ENCODE measurements at regions not wholly inside any gene's neighbourhood (a gene's known extent, or its start where the extent isn't known, plus 50 kb on each side); places are given as distances from the start of the nearest gene placed in this dataset.
A peak's percentile ranks its signal among the peaks of the same experiment; 100 is the strongest.
"Not testable (repeated sequence)": the region's sequence is repeated elsewhere in the genome, so short reads cannot be mapped to it uniquely, and the experiment has no call there.

DNA sequence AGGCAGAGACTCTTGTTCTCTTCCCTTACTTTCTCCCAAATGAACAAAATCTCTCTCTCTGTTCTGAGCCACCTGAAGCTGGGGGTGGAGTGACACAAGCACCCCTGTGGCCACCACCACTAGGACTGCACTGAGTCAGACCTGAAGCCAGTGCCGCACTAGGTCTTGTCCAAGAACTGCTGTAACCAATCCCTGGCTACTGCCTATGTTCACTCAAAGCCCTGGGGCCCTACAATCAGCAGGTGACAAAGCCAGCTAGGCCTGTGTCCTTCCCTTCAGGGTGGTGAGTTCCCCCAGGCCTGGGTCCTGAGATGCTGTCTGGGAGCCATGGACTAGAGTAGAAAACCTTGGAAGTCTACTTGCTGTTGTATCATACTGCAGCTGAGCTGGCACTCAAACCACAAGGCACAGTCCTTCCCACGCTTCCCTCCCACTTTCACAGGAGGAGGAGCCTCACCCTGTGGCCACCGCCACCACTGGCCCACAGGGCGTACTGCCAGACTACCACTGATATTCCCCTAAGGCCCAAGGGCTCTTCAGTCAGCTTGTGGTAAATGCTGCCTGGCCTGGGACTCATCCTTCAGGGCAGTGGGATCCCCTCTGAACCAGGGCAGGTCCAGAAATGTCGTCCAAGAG lies 119.1 kb downstream of the RTL9 start:
- H3K4me1 ChIP-seq (ENCODE audit: control insufficient read depth, insufficient read depth, low read length), result no peaks in the 10 kb centered on the region
- no peak overlapping the region for H3K4me3 ChIP-seq (ENCODE audit: low read depth, low read length)
- H3K27me3 ChIP-seq (ENCODE audit: control insufficient read depth, insufficient read depth, low read length), result no peaks in the 10 kb centered on the region
- H3K9ac ChIP-seq (ENCODE audit: low read depth, low read length), result no peak overlapping the region
- H3K9me3 ChIP-seq (ENCODE audit: control insufficient read depth, insufficient read depth, low read length), result no peaks in the 10 kb centered on the region
- H3K36me3 ChIP-seq (ENCODE audit: control insufficient read depth, insufficient read depth, low read length), result no peaks in the 10 kb centered on the region

DNA sequence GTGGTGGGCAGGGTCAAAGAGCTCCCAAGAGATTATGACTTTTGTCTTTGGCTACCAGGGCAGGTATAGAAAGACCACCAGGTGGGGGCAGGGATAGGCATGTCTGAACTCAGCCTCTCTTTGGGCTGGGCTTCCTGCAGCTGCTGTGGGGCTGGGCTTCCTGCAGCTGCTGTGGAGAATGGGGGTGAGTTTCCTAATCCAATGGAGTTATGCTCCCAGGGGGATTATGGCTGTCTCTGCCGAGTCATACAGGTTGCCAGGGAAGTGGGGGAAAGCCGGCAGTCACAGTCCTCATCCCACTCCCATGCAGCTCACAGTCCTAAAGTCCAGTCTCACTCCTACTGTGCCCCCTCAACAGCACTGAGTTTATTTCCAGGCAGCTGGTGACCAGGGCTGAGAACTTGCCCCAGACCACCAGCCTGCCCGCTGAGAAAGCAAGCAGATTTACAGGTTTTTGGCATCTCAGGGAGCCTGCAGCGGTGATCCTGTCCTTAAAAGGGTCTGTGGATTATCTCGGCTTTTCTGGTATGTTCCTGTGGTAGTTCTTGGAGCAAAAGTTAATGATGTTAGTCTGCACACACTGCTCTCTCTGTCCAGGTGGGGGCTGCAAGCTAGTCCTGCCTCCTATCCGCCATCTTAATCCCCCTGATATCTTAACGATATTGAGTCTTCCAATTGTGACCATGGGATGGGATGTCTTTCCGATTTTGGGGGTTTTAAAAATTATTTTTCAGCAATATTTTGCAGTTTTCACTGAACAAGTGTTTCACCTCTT lies 133.4 kb downstream of the RTL9 start:
- Histone ChIP-seq H3K9me3 (ENCODE audit: control insufficient read depth, insufficient read depth, low read length) (no peaks in the 10 kb centered on the region), H3K27me3 (ENCODE audit: control insufficient read depth, insufficient read depth, low read length) (no peaks in the 10 kb centered on the region), H3K4me3 (ENCODE audit: low read depth, low read length) (no peak overlapping the region), H3K36me3 (ENCODE audit: control insufficient read depth, insufficient read depth, low read length) (no peaks in the 10 kb centered on the region), H3K9ac (ENCODE audit: low read depth, low read length) (peak overlapping the region; percentile 10), H3K4me1 (ENCODE audit: control insufficient read depth, insufficient read depth, low read length) (no peaks in the 10 kb centered on the region)

GRCh38 chrX:110504947-110505346 lies 146.3 kb downstream of the RTL9 start:
- peaks cover 8% of the 10 kb centered on the region for H3K4me1 ChIP-seq (ENCODE audit: control insufficient read depth, insufficient read depth, low read length)
- no peaks in the 10 kb centered on the region for H3K27me3 ChIP-seq (ENCODE audit: control insufficient read depth, insufficient read depth, low read length)
- no peak overlapping the region for H3K9ac ChIP-seq (ENCODE audit: low read depth, low read length)
- no peaks in the 10 kb centered on the region for H3K36me3 ChIP-seq (ENCODE audit: control insufficient read depth, insufficient read depth, low read length)
- H3K9me3 ChIP-seq (ENCODE audit: control insufficient read depth, insufficient read depth, low read length), result no peaks in the 10 kb centered on the region
- H3K4me3 ChIP-seq (ENCODE audit: low read depth, low read length), result no peak overlapping the region

DNA sequence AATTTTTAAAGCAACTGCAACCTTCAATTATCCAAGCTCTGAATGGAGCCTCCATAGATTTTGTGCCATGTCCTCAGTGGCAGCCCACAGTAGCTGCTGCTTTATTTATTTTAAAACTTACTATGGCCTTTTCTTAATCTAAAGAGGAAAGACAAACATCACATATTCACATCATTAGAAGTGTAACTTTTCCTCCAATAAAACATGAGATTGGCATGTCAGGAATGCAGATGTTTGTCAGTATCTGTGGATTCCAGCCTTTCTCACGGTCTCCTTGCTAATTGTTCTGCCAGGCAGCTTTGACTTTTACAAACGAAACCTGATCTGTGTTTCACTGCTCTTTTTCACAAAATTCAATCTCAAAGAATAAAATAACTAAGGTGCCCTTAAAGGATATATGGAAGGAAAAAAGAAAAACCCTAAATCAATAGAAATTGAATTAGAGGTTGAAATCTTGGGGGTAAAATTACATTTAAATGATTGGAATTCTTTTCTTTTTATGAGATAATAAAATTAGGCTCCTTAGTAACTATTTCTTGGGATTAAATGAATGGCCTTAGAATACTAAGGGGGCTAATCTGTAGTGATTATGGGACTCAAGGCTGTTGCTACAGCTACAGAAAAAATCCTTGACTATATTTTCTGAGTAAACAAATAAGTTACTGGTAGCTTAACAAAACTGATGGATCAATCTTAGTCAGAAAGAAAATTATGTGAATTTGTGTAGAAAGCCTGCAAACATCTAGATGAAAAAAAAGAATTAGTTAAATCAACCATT lies 151.3 kb downstream of the RTL9 start:
- Histone ChIP-seq H3K36me3 (ENCODE audit: control insufficient read depth, insufficient read depth, low read length) (no peaks in the 10 kb centered on the region), H3K4me1 (ENCODE audit: control insufficient read depth, insufficient read depth, low read length) (peaks cover 17% of the 10 kb centered on the region), H3K9ac (ENCODE audit: low read depth, low read length) (no peak overlapping the region), H3K27me3 (ENCODE audit: control insufficient read depth, insufficient read depth, low read length) (no peaks in the 10 kb centered on the region), H3K4me3 (ENCODE audit: low read depth, low read length) (no peak overlapping the region), H3K9me3 (ENCODE audit: control insufficient read depth, insufficient read depth, low read length) (no peaks in the 10 kb centered on the region)

DNA sequence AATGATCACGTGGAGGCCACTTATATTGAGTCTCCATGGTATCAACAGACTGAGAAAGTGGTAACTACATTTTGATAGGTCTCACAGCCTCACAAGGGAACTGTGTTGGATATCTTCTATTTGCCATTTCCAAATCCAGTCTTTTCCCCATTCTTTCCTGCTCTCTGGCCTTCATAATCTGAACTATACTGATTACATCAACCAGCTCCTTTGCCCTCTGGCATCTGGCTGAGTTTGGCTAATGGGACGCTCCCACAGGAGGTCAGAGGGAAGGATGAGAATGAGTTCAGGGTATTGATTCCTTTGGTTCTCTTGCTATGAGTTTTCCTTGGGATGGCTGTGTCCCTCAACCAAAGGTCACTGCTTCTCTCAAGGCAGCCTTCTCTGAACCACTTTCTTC lies 152.6 kb downstream of the RTL9 start:
- H3K36me3 ChIP-seq (ENCODE audit: control insufficient read depth, insufficient read depth, low read length), result no peaks in the 10 kb centered on the region
- H3K9ac ChIP-seq (ENCODE audit: low read depth, low read length), result no peak overlapping the region
- no peaks in the 10 kb centered on the region for H3K27me3 ChIP-seq (ENCODE audit: control insufficient read depth, insufficient read depth, low read length)
- no peaks in the 10 kb centered on the region for H3K9me3 ChIP-seq (ENCODE audit: control insufficient read depth, insufficient read depth, low read length)
- peaks cover 17% of the 10 kb centered on the region for H3K4me1 ChIP-seq (ENCODE audit: control insufficient read depth, insufficient read depth, low read length)
- no peak overlapping the region for H3K4me3 ChIP-seq (ENCODE audit: low read depth, low read length)

DNA sequence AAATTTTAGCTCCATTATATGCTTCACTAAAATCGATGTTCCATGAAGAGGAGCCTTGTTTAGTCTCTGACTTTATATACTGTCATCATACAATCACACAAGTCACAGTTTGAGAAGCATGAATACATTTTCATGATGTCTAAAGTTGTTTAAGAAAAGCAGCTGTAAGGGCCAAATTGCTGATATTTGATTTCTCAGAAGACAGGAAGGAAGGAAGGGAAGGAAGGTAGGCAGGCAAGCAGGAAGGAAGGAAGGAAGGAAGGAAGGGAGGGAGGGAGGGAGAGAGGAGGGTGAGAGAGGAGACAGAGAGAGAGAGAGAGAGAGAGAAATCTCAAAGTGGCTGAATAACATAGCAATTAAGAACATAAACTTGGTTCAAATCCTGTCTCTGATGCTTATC lies 153.7 kb downstream of the RTL9 start:
- no peak overlapping the region for H3K4me3 ChIP-seq (ENCODE audit: low read depth, low read length)
- H3K9me3 ChIP-seq (ENCODE audit: control insufficient read depth, insufficient read depth, low read length), result no peaks in the 10 kb centered on the region
- no peaks in the 10 kb centered on the region for H3K36me3 ChIP-seq (ENCODE audit: control insufficient read depth, insufficient read depth, low read length)
- peaks cover 17% of the 10 kb centered on the region for H3K4me1 ChIP-seq (ENCODE audit: control insufficient read depth, insufficient read depth, low read length)
- H3K27me3 ChIP-seq (ENCODE audit: control insufficient read depth, insufficient read depth, low read length), result no peaks in the 10 kb centered on the region
- H3K9ac ChIP-seq (ENCODE audit: low read depth, low read length), result no peak overlapping the region

GRCh38 chrX:110514509-110514908 lies 155.9 kb downstream of the RTL9 start:
- no peaks in the 10 kb centered on the region for H3K36me3 ChIP-seq (ENCODE audit: control insufficient read depth, insufficient read depth, low read length)
- peaks cover 12% of the 10 kb centered on the region for H3K4me1 ChIP-seq (ENCODE audit: control insufficient read depth, insufficient read depth, low read length)
- no peaks in the 10 kb centered on the region for H3K27me3 ChIP-seq (ENCODE audit: control insufficient read depth, insufficient read depth, low read length)
- no peak overlapping the region for H3K4me3 ChIP-seq (ENCODE audit: low read depth, low read length)
- H3K9me3 ChIP-seq (ENCODE audit: control insufficient read depth, insufficient read depth, low read length), result no peaks in the 10 kb centered on the region
- no peak overlapping the region for H3K9ac ChIP-seq (ENCODE audit: low read depth, low read length)

- H3K9ac ChIP-seq (ENCODE audit: low read depth, low read length), result no peak overlapping the region
- no peaks in the 10 kb centered on the region for H3K36me3 ChIP-seq (ENCODE audit: control insufficient read depth, insufficient read depth, low read length)
- no peak overlapping the region for H3K4me3 ChIP-seq (ENCODE audit: low read depth, low read length)
- peaks cover 7% of the 10 kb centered on the region for H3K4me1 ChIP-seq (ENCODE audit: control insufficient read depth, insufficient read depth, low read length)
- no peaks in the 10 kb centered on the region for H3K9me3 ChIP-seq (ENCODE audit: control insufficient read depth, insufficient read depth, low read length)
- no peaks in the 10 kb centered on the region for H3K27me3 ChIP-seq (ENCODE audit: control insufficient read depth, insufficient read depth, low read length)
These were observed 160.9 kb downstream of the RTL9 start for GRCh38 chrX:110519501-110519900.

DNA sequence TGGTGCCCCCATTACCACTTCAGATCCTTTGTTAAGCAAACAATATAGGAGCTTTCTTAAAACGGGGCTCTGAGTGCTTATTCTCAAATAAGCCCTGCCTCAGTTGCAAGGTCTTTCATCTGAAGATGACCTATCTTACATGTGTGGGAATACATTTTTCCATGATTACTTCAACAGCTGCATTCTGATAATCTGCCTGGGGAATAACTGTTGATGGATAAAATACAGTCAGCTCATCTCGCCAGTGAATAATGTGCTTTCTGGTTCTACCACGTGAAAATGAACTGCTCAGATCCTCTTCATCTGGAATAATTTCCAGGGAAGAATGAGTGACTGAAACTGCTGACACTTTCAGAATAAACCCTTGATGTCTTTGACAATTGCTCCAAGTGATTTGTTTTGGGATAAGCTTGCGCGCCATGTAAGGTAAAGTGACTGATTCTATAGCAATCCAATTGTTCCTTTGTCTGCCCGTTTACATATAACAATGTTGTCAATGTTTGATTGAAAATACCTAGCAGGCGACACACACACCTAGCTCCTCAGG lies 161.3 kb downstream of the RTL9 start:
- peaks cover 7% of the 10 kb centered on the region for H3K4me1 ChIP-seq (ENCODE audit: control insufficient read depth, insufficient read depth, low read length)
- no peaks in the 10 kb centered on the region for H3K27me3 ChIP-seq (ENCODE audit: control insufficient read depth, insufficient read depth, low read length)
- no peak overlapping the region for H3K9ac ChIP-seq (ENCODE audit: low read depth, low read length)
- no peak overlapping the region for H3K4me3 ChIP-seq (ENCODE audit: low read depth, low read length)
- H3K9me3 ChIP-seq (ENCODE audit: control insufficient read depth, insufficient read depth, low read length), result no peaks in the 10 kb centered on the region
- no peaks in the 10 kb centered on the region for H3K36me3 ChIP-seq (ENCODE audit: control insufficient read depth, insufficient read depth, low read length)

DNA sequence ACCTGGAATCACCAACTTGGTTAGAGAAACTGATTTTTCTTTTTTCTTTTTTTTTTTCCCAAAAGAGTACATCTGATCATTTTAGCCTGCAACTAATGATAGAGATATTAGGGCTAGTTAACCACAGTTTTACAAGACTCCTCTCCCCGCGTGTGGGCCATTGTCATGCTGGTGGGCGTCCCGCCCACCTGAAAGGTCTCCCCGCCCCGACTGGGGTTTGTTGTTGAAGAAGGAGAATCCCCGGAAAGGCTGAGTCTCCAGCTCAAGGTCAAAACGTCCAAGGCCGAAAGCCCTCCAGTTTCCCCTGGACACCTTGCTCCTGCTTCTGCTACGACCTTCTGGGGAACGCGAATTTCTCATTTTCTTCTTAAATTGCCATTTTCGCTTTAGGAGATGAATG lies 162.0 kb downstream of the RTL9 start:
- not testable (repeated sequence) for H3K4me3 ChIP-seq (ENCODE audit: low read depth, low read length); H3K36me3 ChIP-seq (ENCODE audit: control insufficient read depth, insufficient read depth, low read length); H3K9ac ChIP-seq (ENCODE audit: low read depth, low read length); H3K4me1 ChIP-seq (ENCODE audit: control insufficient read depth, insufficient read depth, low read length); H3K27me3 ChIP-seq (ENCODE audit: control insufficient read depth, insufficient read depth, low read length); H3K9me3 ChIP-seq (ENCODE audit: control insufficient read depth, insufficient read depth, low read length)

- H3K4me1 ChIP-seq (ENCODE audit: control insufficient read depth, insufficient read depth, low read length), result no peaks in the 10 kb centered on the region
- H3K27me3 ChIP-seq (ENCODE audit: control insufficient read depth, insufficient read depth, low read length), result no peaks in the 10 kb centered on the region
- H3K36me3 ChIP-seq (ENCODE audit: control insufficient read depth, insufficient read depth, low read length), result no peaks in the 10 kb centered on the region
- no peaks in the 10 kb centered on the region for H3K9me3 ChIP-seq (ENCODE audit: control insufficient read depth, insufficient read depth, low read length)
- no peak overlapping the region for H3K4me3 ChIP-seq (ENCODE audit: low read depth, low read length)
- H3K9ac ChIP-seq (ENCODE audit: low read depth, low read length), result no peak overlapping the region
These were observed 173.4 kb downstream of the RTL9 start for GRCh38 chrX:110531873-110532580.
